Left renal cortex interstitium (tissue), 4 donors: ENCODE measurements at regions not wholly inside any gene's neighbourhood (a gene's known extent, or its start where the extent isn't known, plus 50 kb on each side); places are given as distances from the start of the nearest gene placed in this dataset.
"Not testable (repeated sequence)": the region's sequence is repeated elsewhere in the genome, so short reads cannot be mapped to it uniquely, and the experiment has no call there.

Experiments
- DNase-seq, 4 donors: peaks; one replicate each; pipeline ENCODE4 v3.0.0-alpha.2; 2013; ENCODE audit warnings: low read depth in 4 of 4, low spot score in 2 of 4, missing footprints in 1 of 4

- no peak for DNase-seq
Measured at GRCh38 chr2:136298631-136299030, 180.7 kb upstream of the CXCR4 start.

GRCh38 chr2:136297994-136298393 lies 180.0 kb upstream of the CXCR4 start:
- no peak for DNase-seq

GRCh38 chr2:136297312-136297711 lies 179.4 kb upstream of the CXCR4 start:
- no peak for DNase-seq

- no peak for DNase-seq
Measured at GRCh38 chr2:136295168-136295567, 177.2 kb upstream of the CXCR4 start.

- DNase-seq, result no peak
Measured at GRCh38 chr2:136291871-136292270, 173.9 kb upstream of the CXCR4 start.

GRCh38 chr2:136290326-136290725 lies 172.4 kb upstream of the CXCR4 start:
- DNase-seq, result no peak

GRCh38 chr2:136288249-136288648 lies 170.3 kb upstream of the CXCR4 start:
- no peak for DNase-seq

GRCh38 chr2:136286423-136286822 lies 168.5 kb upstream of the CXCR4 start:
- DNase-seq, result no peak

GRCh38 chr2:136284226-136285119 lies 166.5 kb upstream of the CXCR4 start:
- DNase-seq, result no peak

GRCh38 chr2:136282251-136282650 lies 164.3 kb upstream of the CXCR4 start:
- DNase-seq, result no peak

GRCh38 chr2:136281281-136282114 lies 163.5 kb upstream of the CXCR4 start:
- DNase-seq, result no peak

- not testable (repeated sequence) for DNase-seq
Measured at GRCh38 chr2:136266346-136266745, 148.4 kb upstream of the CXCR4 start.

- DNase-seq, result no peak
Measured at GRCh38 chr2:136259551-136259950, 141.6 kb upstream of the CXCR4 start.

GRCh38 chr2:136257893-136258292 lies 139.9 kb upstream of the CXCR4 start:
- no peak for DNase-seq

- no peak for DNase-seq
Measured at GRCh38 chr2:136255648-136256461, 137.9 kb upstream of the CXCR4 start.

- no peak for DNase-seq
Measured at GRCh38 chr2:136255127-136255526, 137.2 kb upstream of the CXCR4 start.

GRCh38 chr2:136254681-136255080 lies 136.7 kb upstream of the CXCR4 start:
- no peak for DNase-seq

GRCh38 chr2:136253288-136254004 lies 135.5 kb upstream of the CXCR4 start:
- DNase-seq, result no peak

- DNase-seq, result no peak
Measured at GRCh38 chr2:136251885-136252585, 134.1 kb upstream of the CXCR4 start.
